A549 (cell line): ENCODE measurements at regions not wholly inside any gene's neighbourhood (a gene's known extent, or its start where the extent isn't known, plus 50 kb on each side); places are given as distances from the start of the nearest gene placed in this dataset.

Experiments
- ATAC-seq, 2 experiments: fragments of 200-7000 bp in 1 of 2; fragments of >200 bp in 1 of 2; cut with Nextera tagmentation in 1 of 2; cut with Tn5 transposase in 1 of 2; 3 replicates each; pipeline versions ENCODE4 v1.8.0 to v1.9.1; 2018 to 2020; ENCODE audit warnings: mild to moderate bottlenecking in 1 of 2, moderate library complexity in 1 of 2
- CTCF ChIA-PET: fragments of 300-600 bp; sonication (Branson Sonifier 250); formaldehyde crosslinking; extraction: SDS; loops from one replicate; lab custom pipeline; 2021; ENCODE audit warnings: antibody characterized with exemption, inconsistent platforms; lab: Yijun Ruan, JAX
- POLR2A ChIA-PET: fragments of 350-600 bp; formaldehyde crosslinking; extraction: SDS; loops from one replicate; lab custom pipeline; 2021; ENCODE audit warnings: antibody characterized with exemption, inconsistent platforms; lab: Yijun Ruan, JAX
- DNase-seq, 2 experiments: peaks; one replicate each; pipeline versions ENCODE4 v3.0.0 to v3.0.0-alpha.2; 2011 to 2016; ENCODE audit warnings: low read depth in 1 of 2, low spot score in 1 of 2
- FAIRE-seq: peaks from 2 replicates; lab custom pipeline; 2011; peaks lifted over from hg19 to GRCh38; lab: Jason Lieb, UNC
- H3K27ac ChIP-seq, 2 experiments: fragments of >200 bp; sonication (Bioruptor Twin); formaldehyde crosslinking; 3 replicates each; pipeline ENCODE4 v1.5.1; 2016 to 2017
- H3K4me1 ChIP-seq: fragments of >200 bp; sonication (Bioruptor Twin); formaldehyde crosslinking; 3 replicates; pipeline ENCODE4 v1.6.1; 2016
- H3K4me2 ChIP-seq: fragments of >200 bp; sonication (Bioruptor Twin); formaldehyde crosslinking; 3 replicates; pipeline ENCODE4 v1.6.1; 2016
- H3K4me3 ChIP-seq: fragments of >200 bp; sonication (Bioruptor Twin); formaldehyde crosslinking; 3 replicates; pipeline ENCODE4 v1.5.1; 2016
- H3K9me3 ChIP-seq: fragments of >200 bp; sonication (Bioruptor Twin); formaldehyde crosslinking; 3 replicates; pipeline ENCODE4 v1.6.1; 2016
- BHLHE40 ChIP-seq: IDR thresholded peaks from 2 replicates; pipeline ENCODE4 v1.6.1; 2012; ENCODE audit warnings: low read depth, low read length, inconsistent platforms
- CBX2 ChIP-seq: fragments of 200-600 bp; sonication (generic); IDR thresholded peaks from 2 replicates; pipeline ENCODE4 v1.6.1; 2016; ENCODE audit warnings: low read depth, mild to moderate bottlenecking, borderline replicate concordance
- CBX8 ChIP-seq: fragments of 200-600 bp; sonication (generic); IDR thresholded peaks from 2 replicates; pipeline ENCODE4 v1.6.1; 2016
- CHD2 ChIP-seq: fragments of 150-350 bp; IDR thresholded peaks from 2 replicates; pipeline ENCODE4 v1.6.1; 2014; ENCODE audit warnings: low read length; ENCODE audit not compliant: partially characterized antibody
- CHD4 ChIP-seq: fragments of 200-600 bp; sonication (generic); IDR thresholded peaks from 2 replicates; pipeline ENCODE4 v1.6.1; 2016; ENCODE audit warnings: antibody characterized with exemption, mild to moderate bottlenecking, borderline replicate concordance
- CTCF ChIP-seq: fragments of >200 bp; sonication (Bioruptor Twin); formaldehyde crosslinking; IDR thresholded peaks from 3 replicates; pipeline ENCODE4 v1.5.1; 2016
- E2F6 ChIP-seq: IDR thresholded peaks from 2 replicates; pipeline ENCODE4 v1.6.1; 2012; ENCODE audit warnings: low read depth, borderline replicate concordance
- EHMT2 ChIP-seq: fragments of 200-600 bp; sonication (generic); IDR thresholded peaks from 2 replicates; pipeline ENCODE4 v1.6.1; 2016; ENCODE audit warnings: antibody characterized with exemption, low read depth, mild to moderate bottlenecking, moderate library complexity
- ESRRA ChIP-seq: fragments of 150-350 bp; IDR thresholded peaks from 2 replicates; pipeline ENCODE4 v1.6.1; 2014; ENCODE audit warnings: mild to moderate bottlenecking, low read length, borderline replicate concordance
- FOSB ChIP-seq: fragments of 250-450 bp; sonication (Bioruptor Pico); IDR thresholded peaks from 2 replicates; pipeline ENCODE4 v1.5.0; 2020; ENCODE audit warnings: mild to moderate bottlenecking, moderate library complexity
- FOSL2 ChIP-seq, 2 experiments: fragments of 450-650 bp in 1 of 2; fragments of >200 bp in 1 of 2; sonication (Bioruptor Twin) in 1 of 2; formaldehyde crosslinking; IDR thresholded peaks; 2 replicates each; pipeline versions ENCODE4 v1.5.0 to v1.6.1; 2016 to 2020; ENCODE audit warnings: mild to moderate bottlenecking in 1 of 2, moderate library complexity in 1 of 2
- FOXS1 ChIP-seq: fragments of 250-450 bp; sonication (Bioruptor Pico); IDR thresholded peaks from 2 replicates; pipeline ENCODE4 v1.5.0; 2020; ENCODE audit warnings: mild to moderate bottlenecking, moderate library complexity
- HDAC2 ChIP-seq: fragments of 200-600 bp; sonication (generic); IDR thresholded peaks from 2 replicates; pipeline ENCODE4 v1.6.1; 2016
- HMGXB4 ChIP-seq: fragments of 250-450 bp; sonication (Bioruptor Pico); IDR thresholded peaks from 2 replicates; pipeline ENCODE4 v1.5.0; 2021; ENCODE audit warnings: mild to moderate bottlenecking, moderate library complexity, borderline replicate concordance
- HOXA7 ChIP-seq: fragments of 250-450 bp; sonication (Bioruptor Pico); IDR thresholded peaks from 2 replicates; pipeline ENCODE4 v1.5.0; 2020; ENCODE audit warnings: mild to moderate bottlenecking, moderate library complexity
- HOXB13 ChIP-seq: fragments of 250-450 bp; sonication (Bioruptor Pico); IDR thresholded peaks from 2 replicates; pipeline ENCODE4 v1.5.0; 2020; ENCODE audit warnings: low read depth, mild to moderate bottlenecking, moderate library complexity
- JUN ChIP-seq, 2 experiments: fragments of >200 bp; sonication (Bioruptor Twin); formaldehyde crosslinking; IDR thresholded peaks; 2 replicates in 1 of 2; 3 replicates in 1 of 2; pipeline ENCODE4 v1.6.1; 2016 to 2017
- KDM1A ChIP-seq: fragments of 200-600 bp; sonication (generic); IDR thresholded peaks from 2 replicates; pipeline ENCODE4 v1.6.1; 2016; ENCODE audit warnings: low read depth, mild to moderate bottlenecking
- MAFK ChIP-seq: fragments of 450-650 bp; IDR thresholded peaks from 2 replicates; pipeline ENCODE4 v1.6.1; 2014; ENCODE audit not compliant: partially characterized antibody
- MAZ ChIP-seq: fragments of 150-350 bp; IDR thresholded peaks from 2 replicates; pipeline ENCODE4 v1.6.1; 2014; ENCODE audit warnings: antibody characterized with exemption, low read depth, low read length, borderline replicate concordance
- NPAS2 ChIP-seq: fragments of 250-450 bp; sonication (Bioruptor Pico); IDR thresholded peaks from 2 replicates; pipeline ENCODE4 v1.8.0; 2022; ENCODE audit warnings: mild to moderate bottlenecking, moderate library complexity, borderline replicate concordance
- NR3C1 ChIP-seq: fragments of >200 bp; sonication (Bioruptor Twin); formaldehyde crosslinking; IDR thresholded peaks from 3 replicates; pipeline ENCODE4 v1.6.1; 2017
- PBX3 ChIP-seq: IDR thresholded peaks from 2 replicates; pipeline ENCODE4 v1.6.1; 2012
- RFX5 ChIP-seq: fragments of 450-650 bp; IDR thresholded peaks from 2 replicates; pipeline ENCODE4 v1.7.1; 2014; ENCODE audit warnings: antibody characterized with exemption, mild to moderate bottlenecking, moderate library complexity
- TFCP2L1 ChIP-seq: fragments of 250-450 bp; sonication (Bioruptor Pico); IDR thresholded peaks from 2 replicates; pipeline ENCODE4 v1.5.0; 2021; ENCODE audit warnings: mild to moderate bottlenecking
- TP53 ChIP-seq: fragments of 250-450 bp; sonication (Bioruptor Pico); IDR thresholded peaks from 2 replicates; pipeline ENCODE4 v1.5.0; 2021; ENCODE audit warnings: mild to moderate bottlenecking, moderate library complexity
- ZC3H11A ChIP-seq: fragments of 450-650 bp; IDR thresholded peaks from 2 replicates; pipeline ENCODE4 v1.6.1; 2014; ENCODE audit warnings: antibody characterized with exemption, mild to moderate bottlenecking
- ZSCAN20 ChIP-seq: fragments of 250-450 bp; sonication (Bioruptor Pico); IDR thresholded peaks from 2 replicates; pipeline ENCODE4 v1.8.0; 2022; ENCODE audit warnings: mild to moderate bottlenecking, moderate library complexity
- WGBS: methylation state at CpG from one replicate; pipeline ENCODE4 v1.1.6; 2017; ENCODE audit errors: missing lambda C conversion rate; 5-methylcytosine and 5-hydroxymethylcytosine counted together
- TF ChIP-seq, protein P1 (sequence below): fragments of >200 bp; sonication (Bioruptor Twin); formaldehyde crosslinking; IDR thresholded peaks from 2 replicates; pipeline ENCODE4 v1.6.1; 2016

- ATAC-seq (peak in 1 of 2 experiments; percentile 15; a peak in 1 of 6 replicates), FAIRE-seq (peak; percentile 84), DNase-seq (no peak)
- H3K9me3 ChIP-seq = no peaks in the 10 kb centered on the region
- H3K27ac ChIP-seq = no peak overlapping the region
- TF ChIP-seq FOSL2 (IDR thresholded peaks at IDR 0.05) = no peak
- no peak for TF ChIP-seq FOSL2 (CRISPR knock-in tag; IDR thresholded peaks at IDR 0.05)
- no peak for TF ChIP-seq HDAC2
- no peak for TF ChIP-seq CHD2
- TF ChIP-seq FOSB (CRISPR knock-in tag) = no peak
- no peak for TF ChIP-seq HOXB13 (CRISPR knock-in tag)
- no peak for TF ChIP-seq CTCF
- TF ChIP-seq TP53 = no peak
- TF ChIP-seq BHLHE40 = no peak
- no peak for TF ChIP-seq CBX2
- no peak for TF ChIP-seq HOXA7 (CRISPR knock-in tag)
- TF ChIP-seq TFCP2L1 (CRISPR knock-in tag) = no peak
- no peak for TF ChIP-seq NPAS2 (CRISPR knock-in tag)
- no peak for TF ChIP-seq FOXS1
- no peak for TF ChIP-seq PBX3
- no peak for TF ChIP-seq CHD4
- TF ChIP-seq, protein P1, sequence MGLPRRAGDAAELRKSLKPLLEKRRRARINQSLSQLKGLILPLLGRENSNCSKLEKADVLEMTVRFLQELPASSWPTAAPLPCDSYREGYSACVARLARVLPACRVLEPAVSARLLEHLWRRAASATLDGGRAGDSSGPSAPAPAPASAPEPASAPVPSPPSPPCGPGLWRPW = no peak
- no peak for TF ChIP-seq HMGXB4 (CRISPR knock-in tag)
- no peak for TF ChIP-seq NR3C1
- no peak for TF ChIP-seq E2F6
- no peak overlapping the region for H3K4me2 ChIP-seq
- WGBS = 0% methylated on average over 2 of the region's 2 CpGs
- H3K4me1 ChIP-seq = no peaks in the 10 kb centered on the region
- POLR2A ChIA-PET = no interaction called here
- no peak overlapping the region for H3K4me3 ChIP-seq
- CTCF ChIA-PET = interaction anchor here (1.1 to 2.6 kb wide), 7 partner anchors 10 to 183 kb away, joined by 3 to 9 read pairs (median 3); no protein-coding TSS in a partner anchor
Measured at GRCh38 chr19:33954686-33955085, 158.0 kb downstream of the KCTD15 start.

DNA sequence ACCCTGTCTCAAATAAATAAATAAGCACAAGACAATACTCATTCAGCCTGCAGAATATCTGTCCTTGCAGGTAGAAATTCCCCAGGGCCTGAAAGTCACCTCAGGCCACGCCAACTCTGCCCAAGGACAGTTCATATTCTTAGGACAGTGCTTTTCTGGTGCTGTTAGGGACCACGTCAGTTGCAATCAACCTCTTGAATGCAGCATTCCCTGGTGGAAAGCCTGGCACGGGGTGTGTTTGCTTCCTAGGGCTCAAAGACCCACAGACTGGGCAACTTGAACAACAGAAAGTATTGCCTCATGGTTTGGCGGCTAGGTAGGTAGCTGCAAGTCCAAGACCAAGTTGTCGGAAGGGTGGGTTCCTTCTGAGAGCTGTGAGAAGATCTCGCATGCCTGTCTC lies 160.3 kb downstream of the KCTD15 start:
- ChIA-PET POLR2A (no interaction called here), CTCF (interaction anchor here (1.4 to 3.5 kb wide), 4 partner anchors 26 to 179 kb away, joined by 3 to 16 read pairs (median 7); no protein-coding TSS in a partner anchor)
- ATAC-seq (no peak; a peak in 1 of 6 replicates), DNase-seq (no peak), FAIRE-seq (peak; percentile 7)
- 21% methylated on average over 6 of the region's 6 CpGs for WGBS
- Histone ChIP-seq H3K4me3 (no peak overlapping the region), H3K9me3 (0 out of 3 replicates have a peak, but pooled peaks cover 2% of the 10 kb centered on the region), H3K4me2 (no peak overlapping the region), H3K27ac (no peak overlapping the region), H3K4me1 (no peaks in the 10 kb centered on the region)
- TF ChIP-seq ZC3H11A (no peak), NR3C1 (no peak), MAZ (no peak), MAFK (no peak), HMGXB4 (CRISPR knock-in tag) (no peak), RFX5 (no peak), FOSL2 (IDR thresholded peaks at IDR 0.05) (no peak), FOSL2 (CRISPR knock-in tag; IDR thresholded peaks at IDR 0.05) (no peak), ESRRA (no peak), CBX8 (no peak), CHD4 (no peak), JUN (IDR thresholded peaks at IDR 0.05) (no peak), EHMT2 (no peak), KDM1A (no peak), ZSCAN20 (no peak)
